ENCODE measurements at regions not wholly inside any gene's neighbourhood (a gene's known extent, or its start where the extent isn't known, plus 50 kb on each side); places are given as distances from the start of the nearest gene placed in this dataset.

GRCh38 chr13:22403144-22403543 is 732.3 kb downstream of the FGF9 start:
- peaks cover 8% of the 10 kb centered on the region for H3K4me1 ChIP-seq (ENCODE audit: control insufficient read depth, low read depth, low read length)
- H3K4me3 ChIP-seq (ENCODE audit: low read length): no peak overlapping the region
- H3K36me3 ChIP-seq (ENCODE audit: control insufficient read depth, low read depth, low read length): no peaks in the 10 kb centered on the region
- H3K9ac ChIP-seq (ENCODE audit: low read length): no peak overlapping the region
- no peak overlapping the region for H3K27ac ChIP-seq (ENCODE audit: low read length)
- no peaks in the 10 kb centered on the region for H3K9me3 ChIP-seq (ENCODE audit: control insufficient read depth, low read depth, low read length)
- H3K27me3 ChIP-seq (ENCODE audit: control insufficient read depth, insufficient read depth, low read length): no peaks in the 10 kb centered on the region

DNA sequence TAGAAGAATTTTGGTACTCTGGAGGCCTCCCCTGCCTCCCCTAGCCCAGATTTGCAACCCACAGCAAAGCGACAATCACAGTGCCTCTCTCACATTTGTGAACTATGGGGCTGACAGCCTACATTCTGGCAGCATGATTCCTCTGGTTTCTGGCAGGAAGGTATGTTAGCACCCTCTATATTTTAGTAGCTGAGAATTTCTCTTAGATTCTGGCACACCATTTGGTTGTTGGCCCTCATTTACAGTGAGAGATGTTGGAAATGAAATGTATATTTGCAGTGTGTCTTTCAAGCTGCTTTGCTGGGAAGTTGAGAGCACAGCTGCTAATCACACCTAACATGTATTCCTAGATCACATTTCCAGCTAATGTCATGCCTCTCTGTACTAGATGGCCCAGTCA is 735.0 kb downstream of the FGF9 start:
- Histone ChIP-seq H3K27me3 (ENCODE audit: control insufficient read depth, insufficient read depth, low read length) (no peaks in the 10 kb centered on the region), H3K36me3 (ENCODE audit: control insufficient read depth, low read depth, low read length) (no peaks in the 10 kb centered on the region), H3K9ac (ENCODE audit: low read length) (no peak overlapping the region)

GRCh38 chr13:22412452-22412851 is 741.6 kb downstream of the FGF9 start:
- no peak overlapping the region for H3K9ac ChIP-seq (ENCODE audit: low read length)
- H3K9me3 ChIP-seq (ENCODE audit: control insufficient read depth, low read depth, low read length): peaks cover 14% of the 10 kb centered on the region
- H3K36me3 ChIP-seq (ENCODE audit: control insufficient read depth, low read depth, low read length): no peaks in the 10 kb centered on the region
- H3K4me1 ChIP-seq (ENCODE audit: control insufficient read depth, low read depth, low read length): peaks cover 4% of the 10 kb centered on the region
- no peak overlapping the region for H3K4me3 ChIP-seq (ENCODE audit: low read length)
- H3K27ac ChIP-seq (ENCODE audit: low read length): no peak overlapping the region
- H3K27me3 ChIP-seq (ENCODE audit: control insufficient read depth, insufficient read depth, low read length): no peaks in the 10 kb centered on the region

More for the DNA sequence above, 735.0 kb downstream of the FGF9 start:
- H3K9me3 ChIP-seq (ENCODE audit: control insufficient read depth, low read depth, low read length): peaks cover 2% of the 10 kb centered on the region
- H3K27ac ChIP-seq (ENCODE audit: low read length): no peak overlapping the region
- peaks cover 8% of the 10 kb centered on the region for H3K4me1 ChIP-seq (ENCODE audit: control insufficient read depth, low read depth, low read length)
- H3K4me3 ChIP-seq (ENCODE audit: low read length): no peak overlapping the region

GRCh38 chr13:22422023-22422422 is 751.1 kb downstream of the FGF9 start:
- Histone ChIP-seq H3K9me3 (ENCODE audit: control insufficient read depth, low read depth, low read length) (no peaks in the 10 kb centered on the region), H3K27me3 (ENCODE audit: control insufficient read depth, insufficient read depth, low read length) (no peaks in the 10 kb centered on the region), H3K36me3 (ENCODE audit: control insufficient read depth, low read depth, low read length) (no peaks in the 10 kb centered on the region), H3K9ac (ENCODE audit: low read length) (no peak overlapping the region), H3K4me3 (ENCODE audit: low read length) (no peak overlapping the region), H3K27ac (ENCODE audit: low read length) (no peak overlapping the region), H3K4me1 (ENCODE audit: control insufficient read depth, low read depth, low read length) (no peaks in the 10 kb centered on the region)

GRCh38 chr13:22422712-22423111 is 751.8 kb downstream of the FGF9 start:
- H3K9me3 ChIP-seq (ENCODE audit: control insufficient read depth, low read depth, low read length): no peaks in the 10 kb centered on the region

GRCh38 chr13:22423261-22423660 is 752.4 kb downstream of the FGF9 start:
- Histone ChIP-seq H3K27me3 (ENCODE audit: control insufficient read depth, insufficient read depth, low read length) (no peaks in the 10 kb centered on the region), H3K4me3 (ENCODE audit: low read length) (no peak overlapping the region), H3K36me3 (ENCODE audit: control insufficient read depth, low read depth, low read length) (no peaks in the 10 kb centered on the region), H3K9ac (ENCODE audit: low read length) (no peak overlapping the region), H3K27ac (ENCODE audit: low read length) (no peak overlapping the region), H3K9me3 (ENCODE audit: control insufficient read depth, low read depth, low read length) (no peaks in the 10 kb centered on the region), H3K4me1 (ENCODE audit: control insufficient read depth, low read depth, low read length) (no peaks in the 10 kb centered on the region)

More at GRCh38 chr13:22422712-22423111, 751.8 kb downstream of the FGF9 start:
- Histone ChIP-seq H3K4me3 (ENCODE audit: low read length) (no peak overlapping the region), H3K27ac (ENCODE audit: low read length) (no peak overlapping the region), H3K4me1 (ENCODE audit: control insufficient read depth, low read depth, low read length) (no peaks in the 10 kb centered on the region), H3K27me3 (ENCODE audit: control insufficient read depth, insufficient read depth, low read length) (no peaks in the 10 kb centered on the region), H3K9ac (ENCODE audit: low read length) (no peak overlapping the region), H3K36me3 (ENCODE audit: control insufficient read depth, low read depth, low read length) (no peaks in the 10 kb centered on the region)

GRCh38 chr13:22425087-22425486 is 754.2 kb downstream of the FGF9 start:
- Histone ChIP-seq H3K27me3 (ENCODE audit: control insufficient read depth, insufficient read depth, low read length) (no peaks in the 10 kb centered on the region), H3K9ac (ENCODE audit: low read length) (no peak overlapping the region), H3K4me1 (ENCODE audit: control insufficient read depth, low read depth, low read length) (no peaks in the 10 kb centered on the region), H3K36me3 (ENCODE audit: control insufficient read depth, low read depth, low read length) (no peaks in the 10 kb centered on the region), H3K9me3 (ENCODE audit: control insufficient read depth, low read depth, low read length) (no peaks in the 10 kb centered on the region), H3K4me3 (ENCODE audit: low read length) (no peak overlapping the region), H3K27ac (ENCODE audit: low read length) (no peak overlapping the region)

GRCh38 chr13:22427066-22427465 is 753.7 kb upstream of the SGCG start:
- Histone ChIP-seq H3K4me3 (ENCODE audit: low read length) (no peak overlapping the region), H3K27me3 (ENCODE audit: control insufficient read depth, insufficient read depth, low read length) (no peaks in the 10 kb centered on the region), H3K4me1 (ENCODE audit: control insufficient read depth, low read depth, low read length) (no peaks in the 10 kb centered on the region)

DNA sequence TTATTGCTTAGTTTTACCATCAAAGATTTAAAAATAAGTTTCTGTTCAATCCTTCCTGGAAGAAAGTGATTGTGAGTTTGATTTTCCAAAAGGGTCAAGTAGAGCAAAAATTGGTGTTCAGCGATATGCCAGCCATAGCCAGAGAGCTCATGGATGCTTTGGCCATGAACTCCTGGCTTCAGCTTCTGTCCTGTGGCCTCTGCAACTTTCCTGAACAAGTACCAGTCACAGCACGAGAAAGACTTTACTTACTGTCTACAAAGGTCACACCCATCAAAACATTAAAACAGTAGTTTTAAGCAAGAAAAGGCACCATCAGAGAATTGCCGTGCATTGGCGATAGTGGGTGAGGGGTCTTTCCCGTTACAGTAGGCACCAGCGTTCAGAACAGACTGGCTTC is 753.0 kb upstream of the SGCG start:
- Histone ChIP-seq H3K9me3 (ENCODE audit: control insufficient read depth, low read depth, low read length) (no peaks in the 10 kb centered on the region), H3K9ac (ENCODE audit: low read length) (no peak overlapping the region), H3K27ac (ENCODE audit: low read length) (no peak overlapping the region), H3K36me3 (ENCODE audit: control insufficient read depth, low read depth, low read length) (no peaks in the 10 kb centered on the region), H3K27me3 (ENCODE audit: control insufficient read depth, insufficient read depth, low read length) (no peaks in the 10 kb centered on the region), H3K4me3 (ENCODE audit: low read length) (no peak overlapping the region), H3K4me1 (ENCODE audit: control insufficient read depth, low read depth, low read length) (no peaks in the 10 kb centered on the region)

More at GRCh38 chr13:22427066-22427465, 753.7 kb upstream of the SGCG start:
- Histone ChIP-seq H3K27ac (ENCODE audit: low read length) (no peak overlapping the region), H3K9ac (ENCODE audit: low read length) (no peak overlapping the region), H3K9me3 (ENCODE audit: control insufficient read depth, low read depth, low read length) (no peaks in the 10 kb centered on the region), H3K36me3 (ENCODE audit: control insufficient read depth, low read depth, low read length) (no peaks in the 10 kb centered on the region)

DNA sequence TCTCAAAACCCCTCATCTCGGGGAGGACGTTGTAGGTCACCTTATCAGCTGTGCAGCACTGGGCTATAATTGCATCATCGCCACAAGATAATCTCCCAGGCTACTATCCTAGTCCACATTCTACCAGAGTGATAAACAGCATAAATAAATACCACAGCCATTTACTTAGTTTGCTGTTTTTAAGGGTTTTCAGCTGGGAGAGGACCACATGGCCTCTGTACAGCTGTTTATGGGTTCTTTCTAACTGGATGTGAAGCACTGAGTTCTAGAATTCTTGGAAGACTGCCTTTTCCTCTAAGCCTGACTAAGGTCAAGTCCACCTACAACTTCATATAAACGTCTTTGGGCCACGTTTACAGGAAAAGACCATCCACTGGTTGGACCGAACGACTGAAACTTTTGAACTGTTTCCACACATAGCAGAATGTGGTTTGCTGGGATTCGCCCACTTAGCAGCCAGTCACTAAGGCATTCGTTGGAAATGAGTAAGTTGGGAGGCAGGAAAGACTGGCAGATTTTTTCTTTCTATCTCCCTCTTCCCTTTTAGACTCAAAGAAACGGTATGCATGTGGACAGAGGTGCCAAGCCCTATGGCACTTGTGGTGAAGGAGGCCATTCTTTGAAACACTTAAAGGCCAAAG is 752.5 kb upstream of the SGCG start:
- H3K9me3 ChIP-seq (ENCODE audit: control insufficient read depth, low read depth, low read length): no peaks in the 10 kb centered on the region

GRCh38 chr13:22432690-22433089 is 748.1 kb upstream of the SGCG start:
- Histone ChIP-seq H3K4me1 (ENCODE audit: control insufficient read depth, low read depth, low read length) (no peaks in the 10 kb centered on the region), H3K9ac (ENCODE audit: low read length) (no peak overlapping the region), H3K36me3 (ENCODE audit: control insufficient read depth, low read depth, low read length) (no peaks in the 10 kb centered on the region), H3K9me3 (ENCODE audit: control insufficient read depth, low read depth, low read length) (no peaks in the 10 kb centered on the region), H3K4me3 (ENCODE audit: low read length) (no peak overlapping the region), H3K27ac (ENCODE audit: low read length) (no peak overlapping the region), H3K27me3 (ENCODE audit: control insufficient read depth, insufficient read depth, low read length) (no peaks in the 10 kb centered on the region)

More for the DNA sequence above, 752.5 kb upstream of the SGCG start:
- no peak overlapping the region for H3K9ac ChIP-seq (ENCODE audit: low read length)
- no peak overlapping the region for H3K27ac ChIP-seq (ENCODE audit: low read length)
- no peaks in the 10 kb centered on the region for H3K36me3 ChIP-seq (ENCODE audit: control insufficient read depth, low read depth, low read length)
- H3K4me1 ChIP-seq (ENCODE audit: control insufficient read depth, low read depth, low read length): no peaks in the 10 kb centered on the region
- H3K4me3 ChIP-seq (ENCODE audit: low read length): no peak overlapping the region
- H3K27me3 ChIP-seq (ENCODE audit: control insufficient read depth, insufficient read depth, low read length): no peaks in the 10 kb centered on the region

GRCh38 chr13:22447132-22447886 is 733.5 kb upstream of the SGCG start:
- H3K9me3 ChIP-seq (ENCODE audit: control insufficient read depth, low read depth, low read length): no peaks in the 10 kb centered on the region
- no peaks in the 10 kb centered on the region for H3K27me3 ChIP-seq (ENCODE audit: control insufficient read depth, insufficient read depth, low read length)
- no peak overlapping the region for H3K9ac ChIP-seq (ENCODE audit: low read length)
- H3K36me3 ChIP-seq (ENCODE audit: control insufficient read depth, low read depth, low read length): no peaks in the 10 kb centered on the region
- H3K4me3 ChIP-seq (ENCODE audit: low read length): no peak overlapping the region
- peaks cover 4% of the 10 kb centered on the region for H3K4me1 ChIP-seq (ENCODE audit: control insufficient read depth, low read depth, low read length)
- no peak overlapping the region for H3K27ac ChIP-seq (ENCODE audit: low read length)
